Neural progenitor cell (in vitro differentiated cells): ENCODE measurements at regions not wholly inside any gene's neighbourhood (a gene's known extent, or its start where the extent isn't known, plus 50 kb on each side); places are given as distances from the start of the nearest gene placed in this dataset.

ENCODE experiments used
- EZH2 ChIP-seq: fragments of 200-600 bp; sonication (generic); IDR thresholded peaks from 2 replicates; pipeline ENCODE4 v1.6.1; 2017; ENCODE audit warnings: antibody characterized with exemption, mild to moderate bottlenecking, moderate library complexity
- EZH2phosphoT487 ChIP-seq: fragments of 200-600 bp; sonication (generic); IDR thresholded peaks from 2 replicates; pipeline ENCODE4 v1.6.1; 2017; ENCODE audit warnings: antibody characterized with exemption
- TF ChIP-seq, protein P1 (sequence below): fragments of 200-600 bp; sonication (generic); IDR thresholded peaks from 2 replicates; pipeline ENCODE4 v1.5.1; 2017; ENCODE audit warnings: antibody characterized with exemption, mild to moderate bottlenecking

DNA sequence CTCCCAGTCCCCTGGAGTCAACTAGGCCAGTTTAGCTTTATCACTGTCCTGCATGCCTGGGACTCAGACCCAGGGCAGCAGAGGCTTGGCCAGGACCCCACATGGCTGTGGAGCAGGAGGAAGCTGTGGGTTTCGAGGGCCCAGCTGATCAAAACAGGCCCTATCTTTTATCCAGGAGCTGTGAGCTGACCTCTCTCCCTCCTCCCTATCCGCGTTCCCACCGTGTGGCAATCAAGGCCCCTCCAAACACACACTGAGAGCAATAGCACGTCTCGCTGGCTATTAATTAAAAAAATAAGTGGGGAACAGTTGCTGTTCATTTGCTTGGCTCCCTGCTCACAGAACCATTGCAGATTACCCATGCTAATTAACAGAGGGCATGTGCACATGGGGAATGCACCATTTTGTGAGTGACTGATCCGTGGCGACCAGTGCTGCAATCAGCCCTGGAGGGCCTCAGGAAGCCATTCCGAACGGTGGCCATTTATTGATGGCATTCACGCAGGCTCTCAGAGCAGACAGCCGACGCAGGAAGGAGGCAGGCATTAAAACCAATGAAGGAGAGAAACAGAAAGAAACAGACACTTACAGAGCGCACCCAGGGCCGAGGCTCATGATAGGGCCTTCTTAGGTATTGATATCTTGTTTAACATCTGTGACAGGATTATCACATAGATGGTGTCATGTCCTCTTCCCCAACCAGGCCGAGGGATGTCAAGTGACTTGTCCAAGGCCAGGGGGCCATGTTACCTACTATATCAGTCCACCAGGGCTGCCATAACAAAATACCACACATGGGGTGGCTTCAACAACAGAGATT is 157.1 kb downstream of the KATNIP start:
- TF ChIP-seq, protein P1, sequence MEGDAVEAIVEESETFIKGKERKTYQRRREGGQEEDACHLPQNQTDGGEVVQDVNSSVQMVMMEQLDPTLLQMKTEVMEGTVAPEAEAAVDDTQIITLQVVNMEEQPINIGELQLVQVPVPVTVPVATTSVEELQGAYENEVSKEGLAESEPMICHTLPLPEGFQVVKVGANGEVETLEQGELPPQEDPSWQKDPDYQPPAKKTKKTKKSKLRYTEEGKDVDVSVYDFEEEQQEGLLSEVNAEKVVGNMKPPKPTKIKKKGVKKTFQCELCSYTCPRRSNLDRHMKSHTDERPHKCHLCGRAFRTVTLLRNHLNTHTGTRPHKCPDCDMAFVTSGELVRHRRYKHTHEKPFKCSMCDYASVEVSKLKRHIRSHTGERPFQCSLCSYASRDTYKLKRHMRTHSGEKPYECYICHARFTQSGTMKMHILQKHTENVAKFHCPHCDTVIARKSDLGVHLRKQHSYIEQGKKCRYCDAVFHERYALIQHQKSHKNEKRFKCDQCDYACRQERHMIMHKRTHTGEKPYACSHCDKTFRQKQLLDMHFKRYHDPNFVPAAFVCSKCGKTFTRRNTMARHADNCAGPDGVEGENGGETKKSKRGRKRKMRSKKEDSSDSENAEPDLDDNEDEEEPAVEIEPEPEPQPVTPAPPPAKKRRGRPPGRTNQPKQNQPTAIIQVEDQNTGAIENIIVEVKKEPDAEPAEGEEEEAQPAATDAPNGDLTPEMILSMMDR = no peak
- no peak for TF ChIP-seq EZH2
- no peak for TF ChIP-seq EZH2phosphoT487
